ENCODE measurements at regions not wholly inside any gene's neighbourhood (a gene's known extent, or its start where the extent isn't known, plus 50 kb on each side); places are given as distances from the start of the nearest gene placed in this dataset.

DNA sequence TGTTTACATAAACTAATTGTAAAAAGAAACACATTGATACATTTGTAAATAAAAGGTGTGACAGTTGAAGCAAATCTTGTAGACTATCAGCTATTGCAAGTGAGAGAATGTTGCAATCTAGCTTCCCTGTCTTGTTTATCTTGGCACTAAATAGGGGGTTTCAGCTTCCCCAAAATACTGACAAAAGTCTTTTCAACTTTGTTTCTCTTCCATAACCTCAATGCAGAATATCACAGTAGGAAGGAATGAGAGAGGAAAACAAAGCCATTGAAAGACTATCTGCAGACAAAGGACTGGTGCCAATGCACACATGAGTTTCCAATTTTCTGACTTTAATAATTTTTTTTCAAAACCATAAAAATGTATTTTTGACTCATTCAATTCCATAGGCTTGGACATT lies 886.2 kb upstream of the MGAT4C start:
- Mint-ChIP-seq H3K4me3 (no peak overlapping the region), H3K9me3 (peaks cover 16% of the 10 kb centered on the region), H3K4me1 (ENCODE audit: low read depth) (no peaks in the 10 kb centered on the region), H3K27ac (no peak overlapping the region), H3K27me3 (ENCODE audit: low read depth) (no peaks in the 10 kb centered on the region), H3K36me3 (ENCODE audit: low read depth) (no peaks in the 10 kb centered on the region)
- DNase-seq (ENCODE audit: low spot score): no peak

DNA sequence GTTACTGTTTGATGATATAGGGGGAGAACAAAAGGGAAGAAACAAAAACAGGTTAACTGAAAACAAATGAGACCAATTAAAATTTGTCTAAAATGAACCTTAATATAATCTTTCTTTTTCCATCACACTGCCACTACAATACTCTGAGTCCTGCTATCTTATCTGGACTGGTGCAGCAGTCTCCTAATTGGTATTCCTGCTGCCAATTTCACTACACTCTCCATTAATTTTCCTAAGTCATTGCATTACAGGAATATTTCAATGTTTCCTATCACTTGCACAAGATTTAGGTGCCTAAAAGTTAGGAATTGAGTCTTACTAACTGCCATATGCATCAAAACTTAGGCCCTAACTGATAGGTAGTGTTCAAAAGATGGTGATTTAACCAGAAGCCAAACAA lies 884.9 kb upstream of the MGAT4C start:
- DNase-seq (ENCODE audit: low spot score): no peak
- H3K9me3 Mint-ChIP-seq: peaks cover 16% of the 10 kb centered on the region
- no peak overlapping the region for H3K27ac Mint-ChIP-seq
- no peaks in the 10 kb centered on the region for H3K27me3 Mint-ChIP-seq (ENCODE audit: low read depth)
- H3K36me3 Mint-ChIP-seq (ENCODE audit: low read depth): no peaks in the 10 kb centered on the region
- H3K4me3 Mint-ChIP-seq: no peak overlapping the region
- H3K4me1 Mint-ChIP-seq (ENCODE audit: low read depth): no peaks in the 10 kb centered on the region

DNA sequence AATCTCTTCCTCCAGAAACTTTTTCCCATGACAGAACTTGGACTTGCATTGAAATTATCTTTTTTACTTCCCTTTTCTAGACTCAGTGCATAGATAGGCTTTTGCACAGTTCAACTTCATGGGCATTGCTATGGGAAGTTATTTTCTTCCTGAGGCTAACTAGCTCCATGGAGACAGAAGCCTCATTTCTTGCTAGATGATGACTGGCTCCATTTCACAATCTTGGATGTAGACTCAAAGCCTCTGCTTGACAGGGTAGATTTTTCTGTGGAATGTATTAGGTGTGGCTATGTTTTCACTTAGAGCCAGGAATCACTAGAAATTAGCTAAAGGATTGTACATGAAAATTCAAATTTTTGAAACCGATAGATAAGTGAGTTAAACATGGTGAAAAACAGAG lies 884.1 kb upstream of the MGAT4C start:
- no peaks in the 10 kb centered on the region for H3K27me3 Mint-ChIP-seq (ENCODE audit: low read depth)
- no peak for DNase-seq (ENCODE audit: low spot score)
- H3K4me1 Mint-ChIP-seq (ENCODE audit: low read depth): no peaks in the 10 kb centered on the region
- no peak overlapping the region for H3K27ac Mint-ChIP-seq
- H3K36me3 Mint-ChIP-seq (ENCODE audit: low read depth): no peaks in the 10 kb centered on the region
- H3K9me3 Mint-ChIP-seq: peaks cover 16% of the 10 kb centered on the region
- H3K4me3 Mint-ChIP-seq: no peak overlapping the region

DNA sequence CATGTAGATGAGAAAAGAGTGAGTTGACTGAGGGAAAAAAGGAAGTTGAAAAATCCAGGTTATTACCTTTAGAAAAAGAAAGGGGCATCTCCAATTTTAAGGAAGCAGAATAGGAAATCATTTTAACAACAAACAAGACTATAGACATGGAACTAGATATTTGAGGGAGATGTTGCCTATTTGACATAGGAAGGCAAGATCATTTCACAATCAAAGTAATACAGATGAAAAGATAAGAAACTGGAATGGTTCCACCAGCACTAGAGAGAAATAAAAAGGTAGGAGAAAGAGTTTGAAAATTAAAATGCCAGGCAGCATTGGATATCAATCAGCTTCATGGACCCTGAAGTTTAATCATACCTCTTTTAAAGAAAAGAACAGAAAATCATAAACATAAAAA lies 881.0 kb upstream of the MGAT4C start:
- H3K27ac Mint-ChIP-seq: no peak overlapping the region
- H3K36me3 Mint-ChIP-seq (ENCODE audit: low read depth): no peaks in the 10 kb centered on the region
- DNase-seq (ENCODE audit: low spot score): no peak
- no peaks in the 10 kb centered on the region for H3K4me1 Mint-ChIP-seq (ENCODE audit: low read depth)
- H3K27me3 Mint-ChIP-seq (ENCODE audit: low read depth): no peaks in the 10 kb centered on the region
- H3K4me3 Mint-ChIP-seq: no peak overlapping the region
- no peaks in the 10 kb centered on the region for H3K9me3 Mint-ChIP-seq

DNA sequence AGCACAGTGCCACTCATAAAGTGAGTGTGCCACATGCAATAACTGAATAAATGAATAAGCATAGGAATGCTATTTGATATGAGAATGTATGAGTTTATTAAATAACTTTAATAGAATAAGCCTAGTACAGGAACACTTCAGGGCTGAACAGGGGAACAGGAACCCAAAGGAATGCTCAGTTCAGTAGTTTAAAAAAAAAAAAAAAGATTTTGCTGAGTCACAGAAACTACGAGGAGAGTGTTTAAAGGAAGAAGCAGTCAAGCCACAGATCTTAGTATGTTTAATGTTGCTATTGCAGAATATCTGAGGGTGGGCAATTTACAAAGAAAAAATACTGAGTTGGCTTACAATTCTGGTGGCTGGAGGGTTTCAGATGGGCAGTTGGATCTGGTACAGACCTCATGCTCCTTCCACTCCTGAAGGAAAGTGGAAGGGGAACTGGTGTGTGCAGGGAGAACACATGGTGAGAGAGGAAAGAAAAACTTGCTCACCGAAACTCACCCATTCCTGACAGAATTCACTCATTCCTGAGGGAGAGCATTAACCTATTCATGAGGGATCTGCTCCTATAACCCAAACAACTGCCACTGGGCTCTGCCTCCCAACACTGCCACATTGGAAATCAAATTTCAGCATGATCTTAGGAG lies 880.3 kb upstream of the MGAT4C start:
- DNase-seq (ENCODE audit: low spot score): no peak
- Mint-ChIP-seq H3K27ac (no peak overlapping the region), H3K4me3 (no peak overlapping the region), H3K4me1 (ENCODE audit: low read depth) (no peaks in the 10 kb centered on the region), H3K36me3 (ENCODE audit: low read depth) (no peaks in the 10 kb centered on the region), H3K9me3 (no peaks in the 10 kb centered on the region), H3K27me3 (ENCODE audit: low read depth) (no peaks in the 10 kb centered on the region)

DNA sequence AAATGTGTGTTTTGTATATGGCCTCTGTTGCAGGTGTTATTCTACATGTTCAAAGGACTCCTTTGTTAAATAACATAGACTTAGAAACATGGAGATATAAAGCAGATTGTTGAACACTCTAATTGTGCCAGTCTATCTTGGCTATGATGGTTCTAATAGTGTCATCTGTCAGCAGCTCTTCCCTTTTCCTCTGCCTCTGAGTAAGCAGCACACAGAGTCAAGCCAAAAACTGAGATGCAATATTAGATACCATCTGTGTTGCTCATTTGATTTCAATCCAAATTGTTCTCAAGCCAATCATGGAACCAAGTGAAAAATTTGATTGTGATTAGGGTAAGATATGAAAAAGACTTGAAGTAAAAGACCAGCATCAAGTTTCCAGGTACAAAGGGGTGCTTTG lies 871.1 kb upstream of the MGAT4C start:
- no peaks in the 10 kb centered on the region for H3K27me3 Mint-ChIP-seq (ENCODE audit: low read depth)
- H3K9me3 Mint-ChIP-seq: peaks cover 4% of the 10 kb centered on the region
- H3K36me3 Mint-ChIP-seq (ENCODE audit: low read depth): no peaks in the 10 kb centered on the region
- H3K27ac Mint-ChIP-seq: no peak overlapping the region
- no peaks in the 10 kb centered on the region for H3K4me1 Mint-ChIP-seq (ENCODE audit: low read depth)
- DNase-seq (ENCODE audit: low spot score): no peak
- H3K4me3 Mint-ChIP-seq: no peak overlapping the region

DNA sequence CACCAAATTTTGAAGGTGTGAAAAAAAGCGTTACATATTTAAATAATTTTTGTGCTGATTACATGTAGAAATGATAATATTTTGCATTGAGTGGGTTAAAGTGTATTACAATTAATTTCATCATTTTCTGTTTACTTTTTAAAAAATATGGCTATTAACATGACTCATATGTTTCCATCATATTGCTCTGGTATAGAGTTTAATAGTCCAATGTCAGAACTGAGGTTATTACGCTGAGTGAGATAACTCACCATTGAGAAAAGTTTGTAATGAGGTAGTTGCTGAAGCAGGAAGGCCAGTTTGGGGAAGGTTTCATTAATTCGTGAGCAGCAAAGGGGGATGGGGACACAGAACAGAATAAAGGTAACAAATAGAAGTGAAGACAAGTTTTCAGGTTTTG lies 865.7 kb upstream of the MGAT4C start:
- no peaks in the 10 kb centered on the region for H3K4me1 Mint-ChIP-seq (ENCODE audit: low read depth)
- no peaks in the 10 kb centered on the region for H3K27me3 Mint-ChIP-seq (ENCODE audit: low read depth)
- peaks cover 10% of the 10 kb centered on the region for H3K9me3 Mint-ChIP-seq
- H3K4me3 Mint-ChIP-seq: no peak overlapping the region
- DNase-seq (ENCODE audit: low spot score): no peak
- no peak overlapping the region for H3K27ac Mint-ChIP-seq
- no peaks in the 10 kb centered on the region for H3K36me3 Mint-ChIP-seq (ENCODE audit: low read depth)

DNA sequence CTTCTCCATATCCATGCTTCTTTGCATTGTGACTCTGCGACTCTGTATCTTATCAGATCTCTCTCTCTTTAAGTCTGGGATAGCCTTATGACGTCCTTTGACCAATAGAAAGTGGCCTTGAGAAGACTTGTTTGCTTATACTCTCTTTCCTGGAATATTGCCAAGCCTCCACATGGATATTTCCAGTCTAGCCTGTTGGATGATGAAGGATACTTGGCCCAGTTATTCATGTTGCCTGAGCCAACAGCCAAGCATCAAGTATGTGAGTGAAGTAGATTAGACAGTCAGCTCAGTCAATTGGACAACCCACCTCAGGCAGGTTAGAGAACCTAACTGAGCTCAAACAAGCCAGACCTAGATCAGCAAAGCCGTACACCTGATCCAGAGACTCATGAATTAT lies 864.2 kb upstream of the MGAT4C start:
- Mint-ChIP-seq H3K4me3 (no peak overlapping the region), H3K4me1 (ENCODE audit: low read depth) (no peaks in the 10 kb centered on the region), H3K27me3 (ENCODE audit: low read depth) (no peaks in the 10 kb centered on the region), H3K9me3 (peaks cover 6% of the 10 kb centered on the region), H3K36me3 (ENCODE audit: low read depth) (no peaks in the 10 kb centered on the region), H3K27ac (no peak overlapping the region)
- no peak for DNase-seq (ENCODE audit: low spot score)

DNA sequence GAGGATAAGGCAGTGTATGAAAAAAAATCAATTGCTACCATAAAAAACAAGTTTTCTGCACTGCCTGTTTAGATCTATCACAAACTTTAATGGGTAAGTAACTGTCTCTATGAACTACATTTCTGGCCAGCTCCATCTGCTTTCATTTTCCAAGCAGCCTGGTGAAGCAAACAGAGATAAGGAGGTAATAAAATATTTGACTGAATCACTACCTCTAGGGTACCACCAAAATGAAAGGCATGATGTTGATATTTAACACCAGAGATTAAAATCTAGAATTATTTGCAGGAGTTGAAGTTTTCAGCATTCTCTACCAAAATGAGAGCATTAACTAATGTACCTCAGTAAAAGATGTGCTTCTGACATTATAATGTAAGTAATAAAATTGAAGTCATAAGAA lies 863.5 kb upstream of the MGAT4C start:
- DNase-seq (ENCODE audit: low spot score): no peak
- Mint-ChIP-seq H3K27ac (no peak overlapping the region), H3K4me3 (no peak overlapping the region), H3K36me3 (ENCODE audit: low read depth) (no peaks in the 10 kb centered on the region), H3K27me3 (ENCODE audit: low read depth) (no peaks in the 10 kb centered on the region), H3K4me1 (ENCODE audit: low read depth) (no peaks in the 10 kb centered on the region), H3K9me3 (peaks cover 6% of the 10 kb centered on the region)

DNA sequence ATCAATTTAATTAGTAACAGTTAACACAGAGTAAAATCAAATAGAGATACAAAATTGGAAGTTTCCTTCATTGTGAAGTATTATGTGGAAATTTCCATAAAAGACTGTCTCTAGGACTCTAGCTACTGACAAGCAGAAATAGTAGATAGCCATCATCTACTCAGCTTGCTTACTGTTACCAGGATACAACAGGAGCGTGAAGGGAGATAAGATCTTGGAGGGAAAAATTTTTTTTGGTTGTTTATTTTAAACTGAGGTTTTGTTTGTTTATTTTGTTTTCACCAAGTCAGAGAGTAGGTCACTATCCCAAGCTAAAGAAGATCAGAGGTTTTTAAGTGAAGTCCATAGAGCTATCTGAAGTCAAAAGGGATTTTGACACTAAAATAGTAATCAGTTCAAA lies 861.3 kb upstream of the MGAT4C start:
- Mint-ChIP-seq H3K4me1 (ENCODE audit: low read depth) (no peaks in the 10 kb centered on the region), H3K36me3 (ENCODE audit: low read depth) (no peaks in the 10 kb centered on the region), H3K9me3 (peaks cover 6% of the 10 kb centered on the region), H3K27ac (no peak overlapping the region), H3K4me3 (no peak overlapping the region), H3K27me3 (ENCODE audit: low read depth) (no peaks in the 10 kb centered on the region)
- DNase-seq (ENCODE audit: low spot score): no peak

DNA sequence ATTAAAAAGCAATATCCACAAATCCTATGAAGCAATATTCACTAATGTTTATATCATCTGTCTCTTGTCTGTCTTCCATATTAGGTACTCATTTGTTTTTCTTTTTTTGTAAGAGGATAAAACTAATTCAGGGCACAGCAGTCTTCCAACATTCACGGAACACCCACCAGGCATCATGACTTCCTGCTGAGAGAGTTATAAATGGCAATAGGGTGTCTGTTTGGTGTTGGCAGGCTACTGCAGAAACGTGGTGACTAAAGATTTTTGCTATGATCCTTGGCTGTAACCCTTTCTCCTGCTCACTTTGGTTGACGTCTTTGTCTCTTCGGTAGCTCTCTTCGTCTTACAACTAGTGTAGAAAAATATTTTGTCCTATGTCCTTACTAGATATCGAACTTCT lies 860.6 kb upstream of the MGAT4C start:
- H3K27ac Mint-ChIP-seq: no peak overlapping the region
- no peak for DNase-seq (ENCODE audit: low spot score)
- H3K9me3 Mint-ChIP-seq: peaks cover 6% of the 10 kb centered on the region

DNA sequence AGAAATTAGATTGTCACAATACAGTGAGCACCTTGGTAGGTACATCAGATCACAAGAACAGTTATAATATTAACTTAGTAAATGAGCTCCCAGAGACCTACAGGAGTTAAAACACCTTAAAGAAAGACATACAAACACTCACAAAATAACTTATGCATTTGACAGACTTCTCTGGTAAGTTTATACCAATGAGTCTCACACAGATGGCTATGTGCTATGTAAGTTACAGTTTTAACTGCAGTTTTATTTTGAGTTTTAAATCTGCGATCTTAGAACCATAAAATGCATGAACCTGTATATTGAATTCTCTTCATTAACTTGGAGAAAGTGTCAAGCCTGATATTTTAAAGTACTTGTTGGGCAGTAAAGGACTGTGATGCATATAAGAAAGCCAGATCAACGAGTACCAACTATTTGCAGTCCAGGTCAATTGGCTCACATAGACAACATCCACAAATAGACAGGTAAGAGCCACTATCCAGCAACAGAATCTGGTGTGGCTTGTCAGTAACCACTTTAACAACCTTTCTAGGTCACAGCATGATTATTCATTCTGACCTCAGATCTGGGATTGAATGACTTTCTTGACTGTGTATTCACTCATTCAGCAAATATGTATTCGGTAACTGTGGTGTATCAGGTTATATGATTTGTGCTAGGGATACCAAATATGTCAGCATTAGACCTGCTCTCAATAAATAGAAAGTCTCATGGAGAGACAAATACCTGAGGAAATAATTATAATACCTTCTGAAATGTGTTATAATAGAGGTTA lies 856.6 kb upstream of the MGAT4C start:
- no peaks in the 10 kb centered on the region for H3K4me1 Mint-ChIP-seq (ENCODE audit: low read depth)
- peaks cover 8% of the 10 kb centered on the region for H3K9me3 Mint-ChIP-seq
- H3K27me3 Mint-ChIP-seq (ENCODE audit: low read depth): no peaks in the 10 kb centered on the region
- no peak for DNase-seq (ENCODE audit: low spot score)
- H3K36me3 Mint-ChIP-seq (ENCODE audit: low read depth): no peaks in the 10 kb centered on the region
- H3K4me3 Mint-ChIP-seq: no peak overlapping the region
- H3K27ac Mint-ChIP-seq: no peak overlapping the region

More for the DNA sequence above, 860.6 kb upstream of the MGAT4C start:
- Mint-ChIP-seq H3K4me1 (ENCODE audit: low read depth) (no peaks in the 10 kb centered on the region), H3K36me3 (ENCODE audit: low read depth) (no peaks in the 10 kb centered on the region), H3K27me3 (ENCODE audit: low read depth) (no peaks in the 10 kb centered on the region), H3K4me3 (no peak overlapping the region)

DNA sequence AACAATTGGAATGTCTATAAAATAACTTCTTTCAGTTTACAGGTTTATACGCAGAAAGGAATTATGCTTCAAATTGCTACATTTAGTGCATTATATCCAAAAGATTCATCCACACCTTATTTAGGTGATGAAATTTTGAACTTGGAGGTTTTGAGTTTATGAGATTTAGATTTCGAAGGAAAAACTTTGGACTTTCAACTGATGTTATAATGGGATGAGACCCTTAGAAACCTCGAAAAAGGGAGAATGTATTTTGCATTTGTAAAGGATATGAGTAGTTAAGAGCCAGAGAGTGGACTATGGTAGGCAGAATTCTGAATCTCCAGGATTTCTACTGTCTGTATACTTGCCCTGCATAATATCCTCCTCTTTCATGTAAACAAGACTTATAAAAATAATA lies 851.6 kb upstream of the MGAT4C start:
- H3K27ac Mint-ChIP-seq: no peak overlapping the region

DNA sequence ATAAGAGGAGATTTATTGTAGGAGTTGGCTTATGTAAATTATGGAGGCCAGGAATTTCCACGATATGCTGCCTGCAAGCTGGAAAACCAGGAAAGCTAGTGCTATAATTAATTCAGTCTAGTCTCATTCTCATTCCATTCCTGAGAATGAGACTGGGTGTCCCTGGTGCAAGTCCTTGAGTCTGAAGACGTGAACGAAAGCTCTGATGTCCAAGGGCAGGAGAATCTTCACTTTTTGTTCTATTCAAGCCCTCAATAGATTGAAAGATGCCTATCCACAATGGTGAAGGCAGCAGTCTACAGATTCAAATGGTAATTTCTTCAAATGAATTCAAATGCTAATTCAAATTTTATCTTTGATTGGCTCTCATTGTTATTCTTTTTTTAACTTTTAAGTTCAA lies 851.1 kb upstream of the MGAT4C start:
- no peaks in the 10 kb centered on the region for H3K4me1 Mint-ChIP-seq (ENCODE audit: low read depth)
- H3K9me3 Mint-ChIP-seq: peaks cover 5% of the 10 kb centered on the region
- no peak overlapping the region for H3K4me3 Mint-ChIP-seq
- H3K27ac Mint-ChIP-seq: no peak overlapping the region
- no peak for DNase-seq (ENCODE audit: low spot score)
- no peaks in the 10 kb centered on the region for H3K36me3 Mint-ChIP-seq (ENCODE audit: low read depth)
- H3K27me3 Mint-ChIP-seq (ENCODE audit: low read depth): no peaks in the 10 kb centered on the region

More for the DNA sequence above, 851.6 kb upstream of the MGAT4C start:
- Mint-ChIP-seq H3K36me3 (ENCODE audit: low read depth) (no peaks in the 10 kb centered on the region), H3K9me3 (peaks cover 5% of the 10 kb centered on the region), H3K27me3 (ENCODE audit: low read depth) (no peaks in the 10 kb centered on the region), H3K4me3 (no peak overlapping the region), H3K4me1 (ENCODE audit: low read depth) (no peaks in the 10 kb centered on the region)
- DNase-seq (ENCODE audit: low spot score): no peak

Measured in T-helper 2 cell treated with Interferon-gamma antibody and Interleukin-4, amounts not matched to agents 5 μg/mL and 100 μg/mL, for 36 hours (primary cell).